NT2/D1 (cell line): ENCODE measurements at regions not wholly inside any gene's neighbourhood (a gene's known extent, or its start where the extent isn't known, plus 50 kb on each side); places are given as distances from the start of the nearest gene placed in this dataset.

Experiments
- SUZ12 ChIP-seq: IDR thresholded peaks from 2 replicates; pipeline ENCODE4 v1.6.1; 2011; ENCODE audit not compliant: insufficient read length, insufficient read depth; ENCODE audit errors: extremely low read depth
- YY1 ChIP-seq: IDR thresholded peaks from 2 replicates; pipeline ENCODE4 v1.6.1; 2011; ENCODE audit not compliant: insufficient read length, insufficient read depth
- ZNF274 ChIP-seq: IDR thresholded peaks from 2 replicates; pipeline ENCODE4 v1.6.1; 2011; ENCODE audit warnings: mild to moderate bottlenecking, low read depth, low read length

- TF ChIP-seq YY1 (no peak), ZNF274 (no peak), SUZ12 (no peak)
These were observed 176.6 kb downstream of the TRIM27 start for GRCh38 chr6:28747083-28747630.
